KBM-7 (cell line): ENCODE measurements at regions not wholly inside any gene's neighbourhood (a gene's known extent, or its start where the extent isn't known, plus 50 kb on each side); places are given as distances from the start of the nearest gene placed in this dataset.
"Not testable (repeated sequence)": the region's sequence is repeated elsewhere in the genome, so short reads cannot be mapped to it uniquely, and the experiment has no call there.

Source experiments
- DNase-seq: peaks from one replicate; pipeline ENCODE4 v3.0.0-alpha.2; 2015
- in situ Hi-C: fragments of 300-500 bp; cut with MboI; formaldehyde crosslinking; loops from 2 replicates; pipeline ENCODE4 v1.14.3; 2020; ENCODE audit warnings: low sequenced_read_pairs, low pct_unique_long_range_greater_than_20kb, mixed read lengths

GRCh38 chr10:35803046-35803445 is 160.9 kb upstream of the FZD8 start:
- in situ Hi-C loops, result no loop called here
- no peak for DNase-seq

- in situ Hi-C loops, result no loop called here
- DNase-seq, result no peak
Observed at GRCh38 chr10:35797187-35797586, 155.1 kb upstream of the FZD8 start.

- no peak for DNase-seq
- in situ Hi-C loops, result no loop called here
Observed at GRCh38 chr10:35795131-35795824, 153.2 kb upstream of the FZD8 start.

GRCh38 chr10:35794703-35795102 is 152.6 kb upstream of the FZD8 start:
- in situ Hi-C loops, result no loop called here
- no peak for DNase-seq

- no peak for DNase-seq
- in situ Hi-C loops, result no loop called here
Observed at GRCh38 chr10:35792291-35792690, 150.2 kb upstream of the FZD8 start.

- no peak for DNase-seq
- in situ Hi-C loops, result no loop called here
Observed at GRCh38 chr10:35789996-35790395, 147.9 kb upstream of the FZD8 start.

GRCh38 chr10:35784751-35785150 is 142.7 kb upstream of the FZD8 start:
- in situ Hi-C loops, result no loop called here
- DNase-seq, result no peak

GRCh38 chr10:35783305-35783838 is 141.3 kb upstream of the FZD8 start:
- in situ Hi-C loops, result no loop called here
- no peak for DNase-seq

- peak; percentile 42 for DNase-seq
Observed at GRCh38 chr10:35781643-35782035, 139.5 kb upstream of the FZD8 start.

GRCh38 chr10:35780970-35781642 is 139.0 kb upstream of the FZD8 start:
- no peak for DNase-seq
- in situ Hi-C loops, result no loop called here

More at GRCh38 chr10:35781643-35782035, 139.5 kb upstream of the FZD8 start:
- in situ Hi-C loops, result no loop called here

- in situ Hi-C loops, result no loop called here
- no peak for DNase-seq
Observed at GRCh38 chr10:35778306-35778705, 136.2 kb upstream of the FZD8 start.

- in situ Hi-C loops, result not testable (repeated sequence)
Observed at GRCh38 chr10:35776557-35776956, 134.5 kb upstream of the FZD8 start.

GRCh38 chr10:35774109-35774508 is 132.0 kb upstream of the FZD8 start:
- in situ Hi-C loops, result no loop called here
- DNase-seq, result no peak

More at GRCh38 chr10:35776557-35776956, 134.5 kb upstream of the FZD8 start:
- DNase-seq, result not testable (repeated sequence)

GRCh38 chr10:35770817-35771355 is 128.8 kb upstream of the FZD8 start:
- DNase-seq, result no peak
- in situ Hi-C loops, result no loop called here

- no peak for DNase-seq
- in situ Hi-C loops, result no loop called here
Observed at GRCh38 chr10:35769795-35770194, 127.7 kb upstream of the FZD8 start.

GRCh38 chr10:35768731-35769130 is 126.6 kb upstream of the FZD8 start:
- in situ Hi-C loops, result no loop called here
- no peak for DNase-seq

- in situ Hi-C loops, result no loop called here
Observed at GRCh38 chr10:35768011-35768410, 125.9 kb upstream of the FZD8 start.

GRCh38 chr10:35765996-35766395 is 123.9 kb upstream of the FZD8 start:
- DNase-seq, result no peak
- in situ Hi-C loops, result no loop called here

More at GRCh38 chr10:35768011-35768410, 125.9 kb upstream of the FZD8 start:
- no peak for DNase-seq

GRCh38 chr10:35765066-35765527 is 123.0 kb upstream of the FZD8 start:
- no peak for DNase-seq
- in situ Hi-C loops, result no loop called here
